Small intestine (tissue), 7 donors: ENCODE measurements at regions not wholly inside any gene's neighbourhood (a gene's known extent, or its start where the extent isn't known, plus 50 kb on each side); places are given as distances from the start of the nearest gene placed in this dataset.

Experiments
- DNase-seq, 2 donors: peaks; one replicate each; pipeline versions ENCODE4 v3.0.0 to v3.0.0-alpha.2; 2013
- FAIRE-seq: peaks from 2 replicates; lab custom pipeline; 2012; peaks lifted over from hg19 to GRCh38; lab: Jason Lieb, UNC
- H3K27ac ChIP-seq, 3 donors: one replicate each; pipeline ENCODE4 v1.5.1; 2013; ENCODE audit warnings: low read length in 2 of 3, mild to moderate bottlenecking in 2 of 3, control low read depth in 1 of 3, inconsistent platforms in 1 of 3, low read depth in 1 of 3, moderate library complexity in 1 of 3
- H3K27me3 ChIP-seq, 3 donors: one replicate each; pipeline ENCODE4 v1.6.1; 2013; ENCODE audit warnings: low read length in 3 of 3, inconsistent platforms in 1 of 3; ENCODE audit not compliant: control insufficient read depth in 3 of 3, insufficient read depth in 3 of 3
- H3K36me3 ChIP-seq, 3 donors: one replicate each; pipeline ENCODE4 v1.6.1; 2013; ENCODE audit warnings: low read length in 3 of 3, inconsistent platforms in 1 of 3, low read depth in 1 of 3, mild to moderate bottlenecking in 1 of 3, moderate library complexity in 1 of 3; ENCODE audit not compliant: control insufficient read depth in 3 of 3, insufficient read depth in 2 of 3
- H3K4me1 ChIP-seq, 3 donors: one replicate each; pipeline ENCODE4 v1.6.1; 2013; ENCODE audit warnings: low read length in 2 of 3, inconsistent platforms in 1 of 3, low read depth in 1 of 3, mild to moderate bottlenecking in 1 of 3, moderate library complexity in 1 of 3; ENCODE audit not compliant: control insufficient read depth in 3 of 3, insufficient read depth in 2 of 3
- H3K4me3 ChIP-seq, 3 donors: one replicate each; pipeline ENCODE4 v1.5.1; 2013; ENCODE audit warnings: low read length in 3 of 3, control low read depth in 1 of 3, inconsistent platforms in 1 of 3, low read depth in 1 of 3, mild to moderate bottlenecking in 1 of 3, moderate library complexity in 1 of 3
- H3K9me3 ChIP-seq, 2 donors: one replicate each; pipeline ENCODE4 v1.6.1; 2013; ENCODE audit warnings: low read depth in 1 of 2, low read length in 1 of 2; ENCODE audit not compliant: control insufficient read depth in 2 of 2, insufficient read depth in 1 of 2
- WGBS, 3 donors: extraction: QIAGEN DNeasy Blood & Tissue Kit; methylation state at CpG; one replicate each; pipeline ENCODE4 v1.1.7; 2013; 5-methylcytosine and 5-hydroxymethylcytosine counted together
- donor health status: healthy with polysubstance abuse.
- donor health status: control.
- donor health status: control.
- donor health status: Bipolar disorder and iron deficiency.
- donor health status: healthy.

DNA sequence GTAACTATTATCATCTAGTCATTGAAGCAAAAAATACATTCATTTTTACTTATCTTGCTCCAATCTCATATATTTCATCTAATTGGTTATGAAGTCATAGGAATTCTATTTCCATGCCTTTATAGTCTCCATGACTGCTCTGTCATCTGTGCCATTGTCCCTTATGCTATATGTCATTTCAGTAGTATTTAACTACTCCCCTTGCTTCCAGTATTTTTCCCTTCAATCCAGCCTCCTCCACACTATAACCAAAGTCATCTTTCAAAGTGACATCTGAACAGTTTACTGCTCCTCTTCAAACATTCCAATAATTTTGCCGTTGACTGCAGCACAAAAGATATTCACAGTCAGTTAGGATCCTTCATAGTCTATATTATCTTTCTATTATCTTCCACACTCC is 216.6 kb upstream of the HS3ST5 start:
- 46 to 55% (median 51%) methylated on average over 1 of the region's 1 CpG for WGBS, 3 donors
- H3K4me1 ChIP-seq, result no peaks in the 10 kb centered on the region
- no peak overlapping the region for H3K27ac ChIP-seq
- no peak for FAIRE-seq
- no peaks in the 10 kb centered on the region for H3K36me3 ChIP-seq
- H3K9me3 ChIP-seq, result peaks cover 0 to 2% of the 10 kb centered on the region in 2 donors
- no peak for DNase-seq
- no peaks in the 10 kb centered on the region for H3K27me3 ChIP-seq
- no peak overlapping the region for H3K4me3 ChIP-seq

DNA sequence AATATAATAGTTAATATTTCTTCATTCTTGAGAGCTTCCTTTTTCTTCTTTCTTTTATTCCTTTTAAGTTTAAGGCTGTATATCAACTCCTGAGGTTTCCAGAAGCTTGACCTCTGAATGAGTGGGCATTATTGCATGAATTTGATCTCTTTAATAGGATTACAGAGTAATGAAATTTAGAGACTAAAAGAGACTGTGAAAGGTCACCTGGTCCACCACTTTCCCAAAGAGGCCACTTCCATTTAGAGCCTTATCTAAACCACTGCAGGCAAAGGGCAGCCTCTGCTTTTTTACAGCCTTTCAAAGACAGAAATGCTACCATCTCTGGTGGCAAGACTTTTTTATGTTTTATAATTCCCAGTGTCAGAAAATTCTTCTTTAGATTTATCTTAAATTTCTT is 215.3 kb upstream of the HS3ST5 start:
- FAIRE-seq (no peak), DNase-seq (no peak)
- Histone ChIP-seq H3K4me3 (no peak overlapping the region), H3K36me3 (no peaks in the 10 kb centered on the region), H3K27me3 (no peaks in the 10 kb centered on the region), H3K27ac (no peak overlapping the region), H3K9me3 (no peaks in the 10 kb centered on the region), H3K4me1 (no peaks in the 10 kb centered on the region)

DNA sequence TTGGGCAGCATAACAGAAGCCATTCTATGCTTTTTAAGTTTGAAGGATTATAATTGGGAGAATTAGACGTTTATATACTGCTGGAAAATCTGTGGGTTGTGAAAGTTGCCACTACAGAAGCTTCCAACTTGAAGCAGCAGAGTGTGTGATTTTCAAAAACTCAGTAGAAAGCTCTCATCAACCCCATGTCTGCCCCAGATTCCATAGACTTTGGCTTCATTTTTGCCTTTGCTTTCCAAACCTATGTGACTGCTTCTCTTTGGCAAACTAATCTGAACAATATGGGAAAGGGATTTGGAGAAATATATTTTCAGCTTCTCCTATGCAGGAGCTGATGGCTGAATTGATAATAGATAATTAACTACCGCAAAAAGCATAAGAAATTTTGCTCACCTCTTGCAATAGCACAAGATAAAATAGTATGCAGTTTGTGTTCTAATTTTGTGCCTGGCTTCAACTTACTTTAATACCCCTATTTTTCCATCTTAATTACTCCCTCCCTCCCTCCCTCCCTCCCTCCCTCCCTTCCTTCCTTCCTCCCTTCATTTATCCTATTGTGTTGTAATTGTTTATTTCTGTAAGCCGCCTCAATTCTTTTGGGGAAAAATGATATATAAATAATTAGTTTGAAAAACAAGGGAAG is 214.1 kb upstream of the HS3ST5 start:
- 64 to 72% (median 65%) methylated on average over 3 of the region's 3 CpGs for WGBS, 3 donors
- H3K27me3 ChIP-seq, result no peaks in the 10 kb centered on the region
- no peaks in the 10 kb centered on the region for H3K36me3 ChIP-seq
- H3K9me3 ChIP-seq, result no peaks in the 10 kb centered on the region
- DNase-seq (no peak), FAIRE-seq (no peak)
- no peaks in the 10 kb centered on the region for H3K4me1 ChIP-seq
- H3K4me3 ChIP-seq, result no peak overlapping the region
- no peak overlapping the region for H3K27ac ChIP-seq

DNA sequence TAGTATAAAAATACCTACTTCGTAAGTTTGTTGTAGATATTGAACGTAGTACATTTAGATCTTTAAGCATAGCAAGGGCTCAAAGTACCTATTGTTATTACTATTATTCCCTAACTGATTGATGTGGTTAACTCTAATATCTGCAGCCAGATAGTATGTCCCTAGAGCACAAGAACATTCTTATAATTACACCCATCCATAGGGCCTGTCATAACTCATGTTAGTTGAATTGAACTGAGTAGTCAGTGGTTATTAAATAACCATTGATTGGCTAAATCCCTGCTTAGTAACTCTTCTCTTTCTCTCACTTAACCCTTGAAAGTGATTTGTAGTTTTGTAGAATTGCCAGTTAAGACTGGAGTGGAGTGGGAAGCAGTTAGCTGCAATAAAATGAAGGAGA is 207.5 kb upstream of the HS3ST5 start:
- H3K27ac ChIP-seq, result no peak overlapping the region

DNA sequence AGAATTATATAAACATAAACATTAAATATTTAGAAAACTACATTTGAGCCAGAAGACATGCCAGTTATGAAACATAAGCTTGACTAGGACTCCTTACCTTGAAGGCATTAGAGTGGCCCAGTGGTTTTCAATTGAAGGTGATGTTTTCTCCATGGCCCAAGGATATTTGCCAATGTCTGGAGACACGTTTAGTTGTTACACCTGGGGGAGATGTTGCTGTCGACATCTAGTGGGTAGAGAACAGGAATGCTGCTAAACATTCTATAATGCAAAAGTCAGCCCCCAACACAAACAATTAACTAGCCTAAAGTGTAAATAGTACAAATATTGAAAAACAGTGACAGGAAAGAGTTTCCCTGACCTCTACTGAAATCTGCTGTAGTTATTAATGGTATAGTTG is 200.9 kb upstream of the HS3ST5 start:
- Histone ChIP-seq H3K27ac (no peak overlapping the region), H3K27me3 (no peaks in the 10 kb centered on the region), H3K36me3 (no peaks in the 10 kb centered on the region), H3K4me3 (no peak overlapping the region), H3K9me3 (no peaks in the 10 kb centered on the region), H3K4me1 (no peaks in the 10 kb centered on the region)
- no peak for FAIRE-seq
- 43 to 60% (median 48%) methylated on average over 2 of the region's 2 CpGs for WGBS, 3 donors
- no peak for DNase-seq

More for the DNA sequence above, 207.5 kb upstream of the HS3ST5 start:
- no peaks in the 10 kb centered on the region for H3K9me3 ChIP-seq
- no peaks in the 10 kb centered on the region for H3K27me3 ChIP-seq
- H3K4me1 ChIP-seq, result no peaks in the 10 kb centered on the region
- H3K4me3 ChIP-seq, result no peak overlapping the region
- no peak for DNase-seq
- H3K36me3 ChIP-seq, result no peaks in the 10 kb centered on the region
- no peak for FAIRE-seq
- 89 to 90% (median 90%) methylated on average over 2 of the region's 2 CpGs for WGBS, 3 donors

DNA sequence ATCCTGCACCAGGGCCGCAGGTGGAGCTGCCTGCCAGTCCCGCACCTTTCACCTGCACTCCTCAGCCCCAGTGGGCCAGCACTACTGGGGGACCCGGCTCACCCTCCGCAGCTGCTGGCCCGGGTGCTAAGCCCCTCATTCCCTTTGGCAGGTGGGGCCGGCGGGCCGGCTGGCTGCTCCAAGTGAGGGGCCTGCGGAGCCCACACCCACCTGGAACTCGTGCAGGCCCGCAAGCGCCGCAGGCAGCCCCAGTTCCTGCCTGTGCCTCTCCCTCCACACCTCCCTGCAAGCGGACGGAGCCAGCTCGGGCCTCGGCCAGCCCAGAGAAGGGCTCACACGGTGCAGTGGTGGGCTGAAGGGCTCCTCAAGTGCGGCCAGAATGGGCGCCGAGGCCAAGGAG is 199.0 kb upstream of the HS3ST5 start:
- Histone ChIP-seq H3K27ac (no peak overlapping the region), H3K4me1 (no peaks in the 10 kb centered on the region), H3K9me3 (no peaks in the 10 kb centered on the region), H3K36me3 (no peaks in the 10 kb centered on the region), H3K4me3 (no peak overlapping the region), H3K27me3 (no peaks in the 10 kb centered on the region)
- FAIRE-seq (no peak), DNase-seq (no peak)
- WGBS, 3 donors, result 92% methylated on average over 20 to 21 of the region's 21 CpGs

DNA sequence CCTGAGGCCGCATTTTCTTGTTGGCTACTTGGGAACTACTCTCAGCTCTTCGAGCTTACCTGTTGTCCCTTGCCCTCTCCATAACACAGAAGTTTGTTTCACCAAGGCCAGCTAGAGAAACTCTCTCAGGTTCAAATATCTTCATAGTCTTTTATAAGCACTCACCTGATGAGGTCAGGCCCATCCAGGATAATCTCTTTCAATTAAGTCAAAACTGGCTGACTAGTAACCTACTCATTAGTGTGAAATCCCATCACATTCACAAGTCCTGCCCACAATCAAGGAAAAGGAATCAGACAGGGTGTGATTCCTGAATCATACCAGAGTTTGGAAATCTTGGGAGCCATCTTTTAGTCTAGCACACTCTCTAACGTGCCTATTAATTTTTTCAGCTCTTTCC is 195.2 kb upstream of the HS3ST5 start:
- Histone ChIP-seq H3K9me3 (no peaks in the 10 kb centered on the region), H3K27me3 (no peaks in the 10 kb centered on the region), H3K4me3 (no peak overlapping the region), H3K27ac (no peak overlapping the region), H3K4me1 (no peaks in the 10 kb centered on the region), H3K36me3 (no peaks in the 10 kb centered on the region)
- DNase-seq (no peak), FAIRE-seq (no peak)
- WGBS, 3 donors, result 75 to 88% (median 83%) methylated on average over 3 of the region's 3 CpGs

DNA sequence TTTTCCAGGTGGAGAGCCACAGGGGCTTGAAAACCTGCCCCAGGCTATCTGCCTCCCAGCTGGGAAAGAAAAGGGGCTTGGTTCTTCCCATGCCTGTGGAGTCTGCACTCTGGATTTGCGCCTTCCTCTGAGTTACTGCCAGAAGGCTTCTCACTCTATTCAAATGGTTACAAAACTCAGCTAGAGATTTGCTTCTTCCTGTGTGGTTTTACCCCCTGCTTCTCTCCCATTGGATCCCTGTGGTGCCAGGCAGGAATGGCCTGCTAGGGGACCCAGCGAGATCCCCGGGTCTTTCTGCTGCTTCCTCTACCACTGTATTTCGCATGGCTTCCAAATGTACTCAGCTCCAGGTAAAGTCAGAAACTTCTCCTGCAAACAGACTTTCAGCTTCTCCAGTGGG is 192.0 kb upstream of the HS3ST5 start:
- H3K4me1 ChIP-seq, result no peaks in the 10 kb centered on the region
- FAIRE-seq (no peak), DNase-seq (no peak)
- no peaks in the 10 kb centered on the region for H3K36me3 ChIP-seq
- H3K4me3 ChIP-seq, result no peak overlapping the region
- WGBS, 3 donors, result 90 to 94% (median 93%) methylated on average over 4 of the region's 4 CpGs
- no peaks in the 10 kb centered on the region for H3K9me3 ChIP-seq
- H3K27ac ChIP-seq, result no peak overlapping the region
- H3K27me3 ChIP-seq, result no peaks in the 10 kb centered on the region

DNA sequence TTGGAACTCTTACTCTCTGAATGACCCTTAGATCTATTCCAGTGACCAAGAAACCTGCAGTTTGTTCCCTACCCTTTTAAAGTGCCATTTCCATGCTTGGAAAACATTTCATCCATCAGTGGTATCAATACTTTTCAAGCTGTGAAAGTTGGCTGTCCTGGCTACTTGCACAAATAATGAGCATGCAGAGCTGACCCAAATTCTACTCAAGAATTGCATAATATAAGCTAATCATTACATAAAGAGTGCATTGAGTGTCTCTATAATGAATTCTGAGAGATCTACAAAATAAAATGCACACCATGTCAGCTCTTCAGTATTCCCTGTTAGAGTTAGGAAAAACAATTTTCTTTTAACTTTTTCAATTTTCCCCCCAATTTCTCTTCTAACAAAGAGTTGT is 181.3 kb upstream of the HS3ST5 start:
- no peaks in the 10 kb centered on the region for H3K4me1 ChIP-seq
- no peak for DNase-seq
- no peaks in the 10 kb centered on the region for H3K36me3 ChIP-seq

More for the DNA sequence above, 181.3 kb upstream of the HS3ST5 start:
- no peak overlapping the region for H3K4me3 ChIP-seq
- no peak overlapping the region for H3K27ac ChIP-seq
- H3K9me3 ChIP-seq, result no peaks in the 10 kb centered on the region
- no peaks in the 10 kb centered on the region for H3K27me3 ChIP-seq
- no peak for FAIRE-seq
